GM21447 (cell line): ENCODE measurements at regions not wholly inside any gene's neighbourhood (a gene's known extent, or its start where the extent isn't known, plus 50 kb on each side); places are given as distances from the start of the nearest gene placed in this dataset.
"Not testable (repeated sequence)": the region's sequence is repeated elsewhere in the genome, so short reads cannot be mapped to it uniquely, and the experiment has no call there.

Source experiments
- ATAC-seq: cut with Tn5 transposase; IDR thresholded peaks from one replicate; pipeline ENCODE4 v1.9.1; 2021; ENCODE audit not compliant: unreplicated experiment

DNA sequence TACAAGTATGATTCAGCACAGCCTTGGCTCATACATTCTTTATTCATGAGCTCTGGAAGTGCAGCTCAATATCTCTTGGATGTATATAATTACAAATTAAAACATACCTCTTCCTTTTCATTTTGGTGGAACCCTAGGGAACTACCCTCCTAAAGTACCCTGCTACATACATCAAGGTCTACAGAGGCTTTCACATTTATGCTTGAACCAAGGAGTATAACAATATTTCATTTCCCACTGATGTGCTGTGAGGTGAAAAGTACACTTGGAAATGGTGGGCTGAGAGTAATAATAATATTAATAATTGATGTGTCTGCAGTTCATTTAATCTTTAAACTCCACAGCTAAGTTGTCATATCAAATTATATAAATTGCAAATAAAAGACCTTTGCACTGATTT, 142.2 kb upstream of the LRRC3B start:
- ATAC-seq = no peak

GRCh38 chr3:26484140-26484539, 138.4 kb upstream of the LRRC3B start:
- ATAC-seq = no peak

GRCh38 chr3:26498271-26498670, 124.3 kb upstream of the LRRC3B start:
- no peak for ATAC-seq

GRCh38 chr3:26505399-26505798, 117.2 kb upstream of the LRRC3B start:
- ATAC-seq = no peak

GRCh38 chr3:26514445-26515029, 108.0 kb upstream of the LRRC3B start:
- ATAC-seq = not testable (repeated sequence)

- no peak for ATAC-seq
Measured at GRCh38 chr3:26515351-26515750, 107.2 kb upstream of the LRRC3B start.

DNA sequence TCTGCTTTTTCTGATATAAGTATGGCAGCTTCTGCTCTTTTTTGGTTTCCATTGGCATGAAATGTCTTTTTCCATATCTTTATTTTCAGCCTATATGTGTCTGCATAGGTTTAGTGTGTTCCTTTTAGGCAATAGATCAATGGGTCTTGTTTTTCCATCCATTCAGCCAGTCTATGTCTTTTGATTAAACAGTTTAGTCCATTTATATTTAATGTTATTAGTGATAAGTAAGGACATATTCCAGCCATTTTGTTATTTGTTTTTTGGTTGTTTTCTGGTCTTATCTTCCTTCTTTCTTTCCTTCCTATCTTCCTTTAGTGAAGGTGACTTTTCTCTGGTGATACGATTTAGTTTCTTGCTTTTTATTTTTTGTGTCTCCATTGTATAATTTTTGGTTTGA, 101.3 kb upstream of the LRRC3B start:
- ATAC-seq = no peak

DNA sequence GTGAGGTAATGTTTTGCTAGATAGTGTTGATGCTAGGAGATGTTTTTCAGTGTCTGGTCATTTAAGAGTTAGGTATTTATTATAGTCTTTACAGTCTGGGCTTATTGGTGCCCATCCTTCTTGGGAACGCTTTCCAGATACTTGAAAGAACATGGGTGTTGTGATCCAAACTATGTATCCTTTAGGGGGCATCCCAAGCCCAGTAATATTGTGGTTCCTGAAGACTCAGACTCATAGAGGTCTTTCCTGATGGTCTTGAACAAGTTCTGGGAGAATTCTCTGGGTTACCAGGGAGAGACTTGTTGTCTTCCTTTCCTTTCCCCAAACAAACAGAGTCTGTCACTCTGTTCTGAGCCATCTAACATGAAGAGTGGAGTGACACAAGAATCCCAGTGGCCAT, 99.7 kb upstream of the LRRC3B start:
- no peak for ATAC-seq

DNA sequence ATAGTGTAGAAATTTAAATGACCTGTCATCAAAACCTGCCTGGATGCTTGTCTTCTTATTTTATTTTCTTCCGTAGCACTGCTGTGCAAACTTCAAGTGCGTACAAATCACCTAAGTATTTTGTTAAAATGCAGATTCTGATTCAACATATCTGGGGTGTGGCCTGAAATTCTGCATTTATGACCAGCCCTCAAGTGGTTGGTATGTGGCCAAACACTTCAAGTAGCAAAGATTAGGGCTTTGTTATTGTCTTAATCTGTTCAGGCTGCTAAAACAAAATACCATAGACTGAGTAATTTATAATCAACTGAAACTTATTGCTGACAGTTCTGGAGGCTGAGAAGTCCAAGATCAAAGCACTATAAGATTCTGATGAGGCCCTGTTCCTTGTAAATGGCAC, 97.6 kb upstream of the LRRC3B start:
- ATAC-seq = no peak

DNA sequence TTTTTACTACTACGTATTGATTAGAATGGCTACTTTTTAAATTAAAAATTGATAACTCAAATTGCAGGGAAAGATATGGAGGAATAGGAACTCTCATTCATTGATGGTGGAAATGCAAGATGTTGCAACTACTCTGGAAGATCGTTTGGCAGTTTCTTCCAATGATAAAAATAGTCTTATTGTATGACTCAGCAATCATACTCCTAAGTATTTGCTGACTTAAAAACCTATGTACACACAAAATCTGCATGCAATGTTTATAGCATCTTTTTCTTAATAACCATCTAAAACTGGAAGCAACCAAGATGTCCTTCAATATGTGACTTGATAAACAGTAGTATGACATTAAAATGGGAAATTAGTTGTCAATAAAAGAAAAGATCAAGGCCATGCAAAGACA, 87.4 kb upstream of the LRRC3B start:
- ATAC-seq = no peak

- no peak for ATAC-seq
Measured at GRCh38 chr3:26536955-26537354, 85.6 kb upstream of the LRRC3B start.

- no peak for ATAC-seq
Measured at GRCh38 chr3:26550413-26550812, 72.2 kb upstream of the LRRC3B start.

GRCh38 chr3:26556637-26557036, 65.9 kb upstream of the LRRC3B start:
- no peak for ATAC-seq

DNA sequence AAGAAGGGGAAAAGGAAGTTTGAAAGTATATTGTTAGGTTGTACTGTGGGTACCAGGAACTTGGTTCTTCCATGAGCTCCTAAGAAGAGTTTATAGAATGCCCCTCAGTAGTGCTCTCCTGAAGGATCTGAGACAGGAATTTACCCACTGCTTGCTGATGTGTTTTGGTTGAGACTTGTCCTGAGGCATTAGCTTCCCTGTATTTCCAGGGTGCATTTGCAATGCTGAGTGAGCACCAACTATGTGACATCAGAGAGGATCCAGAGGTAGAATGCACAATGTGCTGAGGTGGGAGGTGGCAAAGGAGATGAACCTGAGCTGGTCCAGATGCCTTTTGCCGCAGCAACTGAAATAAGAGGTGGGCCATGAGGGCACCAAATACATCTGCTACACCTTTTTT, 64.3 kb upstream of the LRRC3B start:
- ATAC-seq = no peak

- ATAC-seq = no peak
Measured at GRCh38 chr3:26559227-26559626, 63.3 kb upstream of the LRRC3B start.

DNA sequence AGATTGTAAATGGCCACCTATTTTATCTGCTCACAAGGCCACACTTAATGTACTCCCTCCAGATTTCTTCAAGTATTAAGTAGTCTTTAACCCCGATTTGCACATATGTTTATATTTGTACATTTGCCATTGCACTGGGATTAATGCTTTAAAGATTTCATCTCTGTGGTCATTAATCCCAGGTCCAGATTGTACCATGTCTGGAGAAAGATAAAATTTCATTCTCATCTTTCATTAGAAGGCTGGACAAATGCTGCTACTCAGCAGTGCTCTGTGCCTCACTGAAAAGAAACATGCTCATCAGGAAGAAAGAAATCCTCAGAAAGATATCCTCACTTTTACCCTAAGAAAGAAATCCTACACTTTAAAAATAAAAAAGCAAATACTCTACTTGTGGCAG, 62.5 kb upstream of the LRRC3B start:
- ATAC-seq = no peak

DNA sequence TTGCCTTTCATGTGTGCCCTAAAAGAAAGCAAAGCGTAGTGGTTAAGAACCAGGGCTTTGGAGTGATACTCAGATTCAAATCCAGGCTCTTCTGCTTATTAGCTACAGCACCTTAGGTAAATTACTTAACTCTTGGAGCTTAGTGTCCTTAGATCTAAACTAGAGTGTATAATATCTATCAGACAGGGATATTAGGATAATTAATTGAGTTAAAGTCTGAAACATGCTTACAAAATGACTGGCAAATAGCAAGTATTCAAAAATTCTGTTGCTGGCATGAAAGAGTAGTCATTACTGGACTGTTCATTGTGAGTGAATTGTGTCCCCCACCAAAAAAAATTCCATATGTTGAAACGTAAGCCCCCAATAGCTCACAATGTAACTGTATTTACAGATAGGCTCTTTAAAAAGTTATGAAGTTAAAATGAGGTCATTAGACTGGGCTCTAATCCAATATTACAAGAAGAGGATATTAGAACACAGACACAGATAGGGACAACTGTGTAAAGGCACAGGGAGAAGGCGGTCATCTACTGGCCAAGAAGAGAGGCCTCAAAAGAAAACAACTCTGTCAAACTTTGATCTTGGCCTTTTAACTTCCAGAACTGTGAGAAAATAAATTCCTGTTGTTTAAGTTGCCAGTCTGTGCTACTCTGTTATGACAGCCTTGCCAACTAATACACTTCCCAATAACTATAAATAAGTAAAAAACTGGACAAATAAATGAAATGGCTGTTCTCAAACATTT, 60.4 kb upstream of the LRRC3B start:
- ATAC-seq = no peak
